WTC11 (cell line): ENCODE measurements at regions not wholly inside any gene's neighbourhood (a gene's known extent, or its start where the extent isn't known, plus 50 kb on each side); places are given as distances from the start of the nearest gene placed in this dataset.

Source experiments
- ATAC-seq: fragments of 200-7000 bp; cut with Tn5 transposase; 2 replicates; pipeline ENCODE4 v1.10.0; 2021; ENCODE audit warnings: mild to moderate bottlenecking, moderate library complexity
- CTCF ChIA-PET: fragments of 300-600 bp; sonication (Branson Sonifier 250); formaldehyde crosslinking; loops from one replicate; lab custom pipeline; 2021; ENCODE audit warnings: antibody characterized with exemption; lab: Charles Lee
- POLR2A ChIA-PET: fragments of 350-600 bp; sonication (Branson Sonifier 250); formaldehyde crosslinking; loops from one replicate; lab custom pipeline; 2021; ENCODE audit warnings: antibody characterized with exemption; lab: Charles Lee
- DNase-seq: peaks from one replicate; pipeline ENCODE4 v3.0.0; 2021; ENCODE audit warnings: low spot score
- H3K27ac Mint-ChIP-seq: 2 replicates; pipeline ENCODE4 v1.8.0; 2021; ENCODE audit warnings: mixed read lengths
- H3K27me3 Mint-ChIP-seq: 2 replicates; pipeline ENCODE4 v1.8.0; 2021; ENCODE audit warnings: low read depth, mild to moderate bottlenecking, moderate library complexity, mixed read lengths
- H3K36me3 Mint-ChIP-seq: 2 replicates; pipeline ENCODE4 v1.8.0; 2021; ENCODE audit warnings: mixed read lengths
- H3K4me1 Mint-ChIP-seq: 2 replicates; pipeline ENCODE4 v1.8.0; 2022; ENCODE audit warnings: mixed read lengths
- H3K4me3 Mint-ChIP-seq: 2 replicates; pipeline ENCODE4 v1.8.0; 2021; ENCODE audit warnings: mild to moderate bottlenecking, moderate library complexity, mixed read lengths
- H3K9me3 Mint-ChIP-seq: 2 replicates; pipeline ENCODE4 v1.8.0; 2021; ENCODE audit warnings: mixed read lengths
- ATF1 ChIP-seq: sonication (generic); formaldehyde crosslinking; IDR thresholded peaks from 2 replicates; pipeline ENCODE4 v1.8.1; 2023; ENCODE audit warnings: mild to moderate bottlenecking, moderate library complexity, missing genetic modification reagents
- CTCF ChIP-seq: fragments of 200-600 bp; IDR thresholded peaks from 2 replicates; pipeline ENCODE4 v1.8.0; 2022; ENCODE audit warnings: antibody characterized with exemption
- E2F1 ChIP-seq: sonication (generic); formaldehyde crosslinking; IDR thresholded peaks from 2 replicates; pipeline ENCODE4 v1.8.0; 2022; ENCODE audit warnings: mild to moderate bottlenecking, missing genetic modification reagents
- E2F4 ChIP-seq: sonication (generic); formaldehyde crosslinking; IDR thresholded peaks from 2 replicates; pipeline ENCODE4 v1.8.1; 2022; ENCODE audit warnings: low read depth, mild to moderate bottlenecking, moderate library complexity, missing genetic modification reagents, borderline replicate concordance
- GABPB1 ChIP-seq: sonication (generic); formaldehyde crosslinking; IDR thresholded peaks from 2 replicates; pipeline ENCODE4 v1.8.1; 2023; ENCODE audit warnings: mild to moderate bottlenecking, missing genetic modification reagents
- MXD4 ChIP-seq: fragments of 250-450 bp; sonication (Bioruptor Pico); IDR thresholded peaks from 2 replicates; pipeline ENCODE4 v1.8.0; 2021; ENCODE audit warnings: mild to moderate bottlenecking, moderate library complexity, borderline replicate concordance
- NFATC4 ChIP-seq: fragments of 250-450 bp; sonication (Bioruptor Pico); IDR thresholded peaks from 2 replicates; pipeline ENCODE4 v1.9.0; 2021; ENCODE audit warnings: mild to moderate bottlenecking
- PRDM15 ChIP-seq: sonication (generic); formaldehyde crosslinking; IDR thresholded peaks from 2 replicates; pipeline ENCODE4 v1.8.0; 2022; ENCODE audit warnings: missing genetic modification reagents
- RORB ChIP-seq: fragments of 250-450 bp; sonication (Bioruptor Pico); IDR thresholded peaks from 2 replicates; pipeline ENCODE4 v1.9.0; 2021; ENCODE audit warnings: mild to moderate bottlenecking
- STAT6 ChIP-seq: sonication (generic); formaldehyde crosslinking; conservative IDR thresholded peaks from 2 replicates; pipeline ENCODE4 v1.8.1; 2023; ENCODE audit warnings: mild to moderate bottlenecking, low read depth, missing genetic modification reagents, moderate library complexity
- TEAD4 ChIP-seq: sonication (generic); formaldehyde crosslinking; IDR thresholded peaks from 2 replicates; pipeline ENCODE4 v1.8.0; 2022; ENCODE audit warnings: mild to moderate bottlenecking, missing genetic modification reagents
- ZNF423 ChIP-seq: fragments of 250-450 bp; sonication (Bioruptor Pico); IDR thresholded peaks from 2 replicates; pipeline ENCODE4 v2.1.2; 2022; ENCODE audit warnings: mild to moderate bottlenecking, moderate library complexity
- ZNF532 ChIP-seq: fragments of 250-450 bp; sonication (Bioruptor Pico); IDR thresholded peaks from 2 replicates; pipeline ENCODE4 v1.9.0; 2021; ENCODE audit warnings: mild to moderate bottlenecking, borderline replicate concordance
- ZSCAN18 ChIP-seq: fragments of 250-450 bp; sonication (Bioruptor Pico); IDR thresholded peaks from 2 replicates; pipeline ENCODE4 v2.1.2; 2022; ENCODE audit warnings: mild to moderate bottlenecking, moderate library complexity

GRCh38 chr3:82080261-82080660 is 318.8 kb upstream of the GBE1 start:
- Mint-ChIP-seq H3K4me1 (peaks cover 24% of the 10 kb centered on the region), H3K36me3 (no peaks in the 10 kb centered on the region), H3K27ac (no peak overlapping the region; the same call in 1 of the 2 replicates), H3K4me3 (no peak overlapping the region), H3K9me3 (no peaks in the 10 kb centered on the region), H3K27me3 (no peaks in the 10 kb centered on the region)
- ATAC-seq (no peak), DNase-seq (no peak)
- POLR2A ChIA-PET, result no interaction called here
- CTCF ChIA-PET, result interaction anchor here (0.6 kb wide), 1 partner anchor 1499 kb away, joined by 3 read pairs; no protein-coding TSS in a partner anchor
- TF ChIP-seq ZNF423 (no peak), E2F1 (CRISPR knock-in tag) (no peak), ZSCAN18 (CRISPR knock-in tag) (no peak), ZNF532 (CRISPR knock-in tag) (no peak), STAT6 (CRISPR knock-in tag) (no peak)

GRCh38 chr3:82079335-82079890 is 318.0 kb upstream of the GBE1 start:
- DNase-seq (no peak), ATAC-seq (no peak)
- ChIA-PET POLR2A (no interaction called here), CTCF (no interaction called here)
- Mint-ChIP-seq H3K4me1 (peaks cover 15% of the 10 kb centered on the region), H3K4me3 (no peak overlapping the region), H3K27ac (no peak overlapping the region; the same call in 1 of the 2 replicates), H3K9me3 (no peaks in the 10 kb centered on the region), H3K27me3 (no peaks in the 10 kb centered on the region), H3K36me3 (no peaks in the 10 kb centered on the region)
- TF ChIP-seq MXD4 (CRISPR knock-in tag), result no peak
- no peak for TF ChIP-seq TEAD4 (CRISPR knock-in tag)
- no peak for TF ChIP-seq ATF1 (CRISPR knock-in tag)
- TF ChIP-seq E2F4 (CRISPR knock-in tag), result no peak
- no peak for TF ChIP-seq STAT6 (CRISPR knock-in tag)
- TF ChIP-seq RORB, result no peak
- TF ChIP-seq CTCF, result no peak
- no peak for TF ChIP-seq NFATC4 (CRISPR knock-in tag)
- TF ChIP-seq GABPB1, result no peak
- TF ChIP-seq PRDM15 (CRISPR knock-in tag), result no peak
